GM19463 (cell line): ENCODE measurements at regions not wholly inside any gene's neighbourhood (a gene's known extent, or its start where the extent isn't known, plus 50 kb on each side); places are given as distances from the start of the nearest gene placed in this dataset.

ENCODE experiments used
- ATAC-seq: cut with Tn5 transposase; IDR thresholded peaks from one replicate; pipeline ENCODE4 v1.9.1; 2021; ENCODE audit warnings: mild to moderate bottlenecking, moderate library complexity; ENCODE audit not compliant: unreplicated experiment

- ATAC-seq, result no peak
Measured at GRCh38 chr12:88665071-88665470, 84.8 kb upstream of the KITLG start.

- no peak for ATAC-seq
Measured at GRCh38 chr12:88662961-88663360, 82.7 kb upstream of the KITLG start.

GRCh38 chr12:88662093-88662492 lies 81.8 kb upstream of the KITLG start:
- no peak for ATAC-seq

- ATAC-seq, result no peak
Measured at GRCh38 chr12:88658009-88658408, 77.7 kb upstream of the KITLG start.

GRCh38 chr12:88650715-88651114 lies 70.4 kb upstream of the KITLG start:
- no peak for ATAC-seq

GRCh38 chr12:88648625-88649024 lies 68.4 kb upstream of the KITLG start:
- ATAC-seq, result no peak

- no peak for ATAC-seq
Measured at GRCh38 chr12:88646824-88647223, 66.6 kb upstream of the KITLG start.

GRCh38 chr12:88645816-88646215 lies 65.5 kb upstream of the KITLG start:
- ATAC-seq, result no peak

GRCh38 chr12:88644946-88645702 lies 64.9 kb upstream of the KITLG start:
- ATAC-seq, result no peak

- ATAC-seq, result no peak
Measured at GRCh38 chr12:88643685-88644084, 63.4 kb upstream of the KITLG start.

GRCh38 chr12:88642675-88643431 lies 62.6 kb upstream of the KITLG start:
- no peak for ATAC-seq

- ATAC-seq, result no peak
Measured at GRCh38 chr12:88638966-88639760, 58.9 kb upstream of the KITLG start.

- no peak for ATAC-seq
Measured at GRCh38 chr12:88638388-88638787, 58.1 kb upstream of the KITLG start.

- no peak for ATAC-seq
Measured at GRCh38 chr12:88634008-88634407, 53.7 kb upstream of the KITLG start.

- no peak for ATAC-seq
Measured at GRCh38 chr12:88633312-88633711, 53.0 kb upstream of the KITLG start.

- no peak for ATAC-seq
Measured at GRCh38 chr12:88630561-88630960, 50.3 kb upstream of the KITLG start.
